Testis (tissue), 2 donors: ENCODE measurements at regions not wholly inside any gene's neighbourhood (a gene's known extent, or its start where the extent isn't known, plus 50 kb on each side); places are given as distances from the start of the nearest gene placed in this dataset.

Source experiments
- POLR2A ChIP-seq: fragments of 450-650 bp; IDR thresholded peaks from one replicate; pipeline ENCODE4 v1.6.1; 2017; ENCODE audit warnings: antibody characterized with exemption, mild to moderate bottlenecking, moderate library complexity
- TF ChIP-seq, protein P1 (sequence below), 3 experiments: fragments of 450-650 bp in 2 of 3; fragments of 200-600 bp in 1 of 3; sonication (generic) in 1 of 3; IDR thresholded peaks; one replicate each; pipeline ENCODE4 v1.5.1; 2016 to 2019; ENCODE audit warnings: antibody characterized with exemption in 3 of 3, mild to moderate bottlenecking in 2 of 3, moderate library complexity in 1 of 3

DNA sequence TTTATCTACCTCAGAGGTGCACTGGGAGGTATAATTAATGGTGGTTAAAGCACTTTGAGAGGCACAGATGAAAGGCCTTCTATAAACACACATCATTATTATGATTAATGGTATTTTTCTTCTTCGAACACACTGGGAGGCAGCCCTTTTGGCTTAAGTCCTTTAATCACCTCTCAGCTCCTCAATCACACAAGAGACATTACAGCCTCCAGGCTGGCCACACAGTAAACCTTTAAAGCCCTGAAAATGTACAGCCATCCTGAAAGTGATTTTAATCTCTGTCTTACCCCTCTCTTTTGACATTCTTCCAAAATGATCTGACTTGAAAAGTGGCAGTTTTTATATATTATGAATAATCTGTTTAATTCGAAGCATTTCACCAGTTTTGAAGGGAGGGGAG, 54.3 kb upstream of the VSTM5 start:
- TF ChIP-seq POLR2A, result no peak
- TF ChIP-seq, protein P1, sequence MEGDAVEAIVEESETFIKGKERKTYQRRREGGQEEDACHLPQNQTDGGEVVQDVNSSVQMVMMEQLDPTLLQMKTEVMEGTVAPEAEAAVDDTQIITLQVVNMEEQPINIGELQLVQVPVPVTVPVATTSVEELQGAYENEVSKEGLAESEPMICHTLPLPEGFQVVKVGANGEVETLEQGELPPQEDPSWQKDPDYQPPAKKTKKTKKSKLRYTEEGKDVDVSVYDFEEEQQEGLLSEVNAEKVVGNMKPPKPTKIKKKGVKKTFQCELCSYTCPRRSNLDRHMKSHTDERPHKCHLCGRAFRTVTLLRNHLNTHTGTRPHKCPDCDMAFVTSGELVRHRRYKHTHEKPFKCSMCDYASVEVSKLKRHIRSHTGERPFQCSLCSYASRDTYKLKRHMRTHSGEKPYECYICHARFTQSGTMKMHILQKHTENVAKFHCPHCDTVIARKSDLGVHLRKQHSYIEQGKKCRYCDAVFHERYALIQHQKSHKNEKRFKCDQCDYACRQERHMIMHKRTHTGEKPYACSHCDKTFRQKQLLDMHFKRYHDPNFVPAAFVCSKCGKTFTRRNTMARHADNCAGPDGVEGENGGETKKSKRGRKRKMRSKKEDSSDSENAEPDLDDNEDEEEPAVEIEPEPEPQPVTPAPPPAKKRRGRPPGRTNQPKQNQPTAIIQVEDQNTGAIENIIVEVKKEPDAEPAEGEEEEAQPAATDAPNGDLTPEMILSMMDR (IDR thresholded peaks at IDR 0.05), result no peak
